ENCODE measurements at regions not wholly inside any gene's neighbourhood (a gene's known extent, or its start where the extent isn't known, plus 50 kb on each side); places are given as distances from the start of the nearest gene placed in this dataset.
"Not testable (repeated sequence)": the region's sequence is repeated elsewhere in the genome, so short reads cannot be mapped to it uniquely, and the experiment has no call there.

- no peak for DNase-seq (ENCODE audit: low spot score)
- TF ChIP-seq CTCF (IDR thresholded peaks at IDR 0.05; ENCODE audit: extremely low read depth, missing control alignments) = no peak
Observed at GRCh38 chr2:235227590-235227989, 266.3 kb upstream of the AGAP1 start.

GRCh38 chr2:235228422-235228821 lies 265.4 kb upstream of the AGAP1 start:
- DNase-seq (ENCODE audit: low spot score) = not testable (repeated sequence)

GRCh38 chr2:235229236-235229635 lies 264.6 kb upstream of the AGAP1 start:
- no peak for DNase-seq (ENCODE audit: low spot score)

GRCh38 chr2:235230821-235231601 lies 262.8 kb upstream of the AGAP1 start:
- TF ChIP-seq CTCF (IDR thresholded peaks at IDR 0.05; ENCODE audit: extremely low read depth, missing control alignments) = no peak
- DNase-seq (ENCODE audit: low spot score) = no peak

More at GRCh38 chr2:235229236-235229635, 264.6 kb upstream of the AGAP1 start:
- TF ChIP-seq CTCF (IDR thresholded peaks at IDR 0.05; ENCODE audit: extremely low read depth, missing control alignments) = no peak

GRCh38 chr2:235232449-235233433 lies 261.1 kb upstream of the AGAP1 start:
- TF ChIP-seq CTCF (IDR thresholded peaks at IDR 0.05; ENCODE audit: extremely low read depth, missing control alignments) = no peak
- no peak for DNase-seq (ENCODE audit: low spot score)

- no peak for DNase-seq (ENCODE audit: low spot score)
- no peak for TF ChIP-seq CTCF (IDR thresholded peaks at IDR 0.05; ENCODE audit: extremely low read depth, missing control alignments)
Observed at GRCh38 chr2:235234736-235235135, 259.1 kb upstream of the AGAP1 start.

- no peak for TF ChIP-seq CTCF (IDR thresholded peaks at IDR 0.05; ENCODE audit: extremely low read depth, missing control alignments)
Observed at GRCh38 chr2:235235977-235236767, 257.7 kb upstream of the AGAP1 start.

More at GRCh38 chr2:235235977-235236767, 257.7 kb upstream of the AGAP1 start:
- DNase-seq (ENCODE audit: low spot score) = no peak
